NCI-H2107 (cell line): ENCODE measurements at regions not wholly inside any gene's neighbourhood (a gene's known extent, or its start where the extent isn't known, plus 50 kb on each side); places are given as distances from the start of the nearest gene placed in this dataset.
A peak's percentile ranks its signal among the peaks of the same experiment; 100 is the strongest.

Experiments
- DNase-seq: peaks from one replicate; lab custom pipeline; 2025; lab: John Stamatoyannopoulos, UW

GRCh38 chr4:77662396-77662795 is 56.8 kb downstream of the CXCL13 start:
- peak; percentile 10 for DNase-seq
